ENCODE measurements at regions not wholly inside any gene's neighbourhood (a gene's known extent, or its start where the extent isn't known, plus 50 kb on each side); places are given as distances from the start of the nearest gene placed in this dataset.
"Not testable (repeated sequence)": the region's sequence is repeated elsewhere in the genome, so short reads cannot be mapped to it uniquely, and the experiment has no call there.

DNA sequence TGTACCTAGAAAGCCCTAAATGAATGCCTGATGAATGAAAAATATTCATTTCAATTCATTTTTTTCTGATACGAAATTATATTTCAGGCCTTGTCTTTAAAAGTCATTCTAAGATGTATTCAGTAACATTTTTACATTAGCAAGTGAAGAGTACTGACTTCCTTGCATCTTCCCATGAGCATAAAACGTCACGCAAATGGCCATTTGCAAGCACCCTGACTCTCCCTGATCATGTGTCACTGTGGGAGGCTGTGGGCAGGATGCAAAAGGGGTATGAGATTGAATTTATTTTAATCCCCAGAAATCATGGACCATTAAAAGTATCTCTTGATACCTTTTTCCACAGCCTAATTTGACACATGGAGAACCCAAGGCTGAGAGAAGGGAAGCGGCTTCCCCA is 105.0 kb downstream of the BDH1 start:
- no peaks in the 10 kb centered on the region for H3K4me1 ChIP-seq (ENCODE audit: insufficient read depth, low read length)
- H3K4me3 ChIP-seq (ENCODE audit: low read length) = no peak overlapping the region
- CTCF ChIA-PET = no interaction called here
- H3K9me3 ChIP-seq (ENCODE audit: control insufficient read depth in 1 of 2, insufficient read depth in 1 of 2, low read length in 2 of 2) = no peaks in the 10 kb centered on the region
- TF ChIP-seq, protein P1, sequence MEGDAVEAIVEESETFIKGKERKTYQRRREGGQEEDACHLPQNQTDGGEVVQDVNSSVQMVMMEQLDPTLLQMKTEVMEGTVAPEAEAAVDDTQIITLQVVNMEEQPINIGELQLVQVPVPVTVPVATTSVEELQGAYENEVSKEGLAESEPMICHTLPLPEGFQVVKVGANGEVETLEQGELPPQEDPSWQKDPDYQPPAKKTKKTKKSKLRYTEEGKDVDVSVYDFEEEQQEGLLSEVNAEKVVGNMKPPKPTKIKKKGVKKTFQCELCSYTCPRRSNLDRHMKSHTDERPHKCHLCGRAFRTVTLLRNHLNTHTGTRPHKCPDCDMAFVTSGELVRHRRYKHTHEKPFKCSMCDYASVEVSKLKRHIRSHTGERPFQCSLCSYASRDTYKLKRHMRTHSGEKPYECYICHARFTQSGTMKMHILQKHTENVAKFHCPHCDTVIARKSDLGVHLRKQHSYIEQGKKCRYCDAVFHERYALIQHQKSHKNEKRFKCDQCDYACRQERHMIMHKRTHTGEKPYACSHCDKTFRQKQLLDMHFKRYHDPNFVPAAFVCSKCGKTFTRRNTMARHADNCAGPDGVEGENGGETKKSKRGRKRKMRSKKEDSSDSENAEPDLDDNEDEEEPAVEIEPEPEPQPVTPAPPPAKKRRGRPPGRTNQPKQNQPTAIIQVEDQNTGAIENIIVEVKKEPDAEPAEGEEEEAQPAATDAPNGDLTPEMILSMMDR (IDR thresholded peaks at IDR 0.05) = no peak
- peaks cover 0 to 5% of the 10 kb centered on the region in 2 experiments for H3K27me3 ChIP-seq (ENCODE audit: control insufficient read depth in 1 of 2, insufficient read depth in 2 of 2, low read length in 2 of 2)
- H3K36me3 ChIP-seq (ENCODE audit: insufficient read depth, low read length) = no peaks in the 10 kb centered on the region
- H3K27me3 Mint-ChIP-seq = no peaks in the 10 kb centered on the region
- POLR2A ChIA-PET = no interaction called here
- no peak overlapping the region for H3K27ac Mint-ChIP-seq
- ATAC-seq (ENCODE audit: poor library complexity) = no peak
- no peaks in the 10 kb centered on the region for H3K36me3 Mint-ChIP-seq (ENCODE audit: low read depth)
- no peaks in the 10 kb centered on the region for H3K9me3 Mint-ChIP-seq
- intact Hi-C loops (cut with DNase I, micrococcal nuclease) = no loop called here
- no peak overlapping the region for H3K4me3 Mint-ChIP-seq
- peaks cover 26% of the 10 kb centered on the region for H3K4me1 Mint-ChIP-seq (ENCODE audit: low read depth)
- no peak overlapping the region for H3K27ac ChIP-seq (ENCODE audit: low read depth in 1 of 2, low read length in 2 of 2)
- no peak for DNase-seq

DNA sequence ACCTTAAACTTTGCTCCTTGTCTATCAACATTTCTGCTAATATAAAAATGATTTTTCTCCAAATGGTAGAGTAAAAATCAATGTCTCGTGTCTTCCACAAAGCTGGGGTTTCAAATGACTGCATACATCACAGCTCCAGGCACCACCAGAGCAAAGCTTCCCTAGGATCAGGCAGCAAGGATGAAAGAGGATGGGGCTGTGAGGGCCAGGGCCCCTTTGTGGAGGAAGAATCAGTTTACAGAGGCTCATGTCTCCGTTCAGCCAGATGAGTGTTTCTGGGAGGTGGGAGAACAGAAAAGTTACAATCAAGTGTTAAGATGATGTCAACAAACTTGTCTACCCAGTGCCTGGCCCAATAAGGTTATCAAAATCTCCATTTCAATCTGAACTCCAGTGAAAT is 105.5 kb downstream of the BDH1 start:
- Histone ChIP-seq H3K27me3 (ENCODE audit: control insufficient read depth in 1 of 2, insufficient read depth in 2 of 2, low read length in 2 of 2) (peaks cover 0 to 5% of the 10 kb centered on the region in 2 experiments), H3K27ac (ENCODE audit: low read depth in 1 of 2, low read length in 2 of 2) (no peak overlapping the region), H3K4me1 (ENCODE audit: insufficient read depth, low read length) (peaks cover 3% of the 10 kb centered on the region), H3K36me3 (ENCODE audit: insufficient read depth, low read length) (no peaks in the 10 kb centered on the region), H3K4me3 (ENCODE audit: low read length) (no peak overlapping the region), H3K9me3 (ENCODE audit: control insufficient read depth in 1 of 2, insufficient read depth in 1 of 2, low read length in 2 of 2) (no peaks in the 10 kb centered on the region)
- Mint-ChIP-seq H3K27ac (no peak overlapping the region), H3K4me3 (no peak overlapping the region), H3K27me3 (no peaks in the 10 kb centered on the region), H3K4me1 (ENCODE audit: low read depth) (peaks cover 22% of the 10 kb centered on the region), H3K9me3 (no peaks in the 10 kb centered on the region), H3K36me3 (ENCODE audit: low read depth) (no peaks in the 10 kb centered on the region)
- POLR2A ChIA-PET = no interaction called here
- DNase-seq (no peak), ATAC-seq (ENCODE audit: poor library complexity) (no peak)
- CTCF ChIA-PET = no interaction called here
- intact Hi-C loops (cut with DNase I, micrococcal nuclease) = no loop called here
- TF ChIP-seq, protein P1 (IDR thresholded peaks at IDR 0.05) = no peak

DNA sequence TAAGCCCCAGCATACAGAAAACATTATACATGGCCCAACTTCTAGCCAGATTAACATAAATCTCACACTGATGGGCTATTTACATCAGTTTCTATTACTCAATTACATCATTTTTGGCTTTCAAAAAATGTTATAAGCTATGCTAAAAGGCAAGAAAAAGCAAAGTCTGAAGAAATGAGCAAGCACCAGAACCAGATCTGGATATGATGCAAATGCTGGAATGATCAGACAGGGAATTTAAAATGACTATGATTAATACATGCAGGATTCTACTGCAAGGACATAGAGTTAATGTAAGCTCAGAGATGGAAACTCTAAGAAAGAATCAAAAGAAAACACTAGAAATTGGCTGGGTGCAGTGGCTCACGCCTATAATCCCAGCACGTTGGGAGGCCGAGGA is 106.6 kb downstream of the BDH1 start:
- intact Hi-C loops (cut with DNase I, micrococcal nuclease); H3K27ac Mint-ChIP-seq; H3K4me3 ChIP-seq (ENCODE audit: low read length); ATAC-seq (ENCODE audit: poor library complexity); H3K4me3 Mint-ChIP-seq; DNase-seq; H3K27me3 ChIP-seq (ENCODE audit: control insufficient read depth in 1 of 2, insufficient read depth in 2 of 2, low read length in 2 of 2); H3K36me3 ChIP-seq (ENCODE audit: insufficient read depth, low read length); POLR2A ChIA-PET; H3K27me3 Mint-ChIP-seq; H3K27ac ChIP-seq (ENCODE audit: low read depth in 1 of 2, low read length in 2 of 2); CTCF ChIA-PET; H3K9me3 ChIP-seq (ENCODE audit: control insufficient read depth in 1 of 2, insufficient read depth in 1 of 2, low read length in 2 of 2); H3K9me3 Mint-ChIP-seq; H3K36me3 Mint-ChIP-seq (ENCODE audit: low read depth); H3K4me1 ChIP-seq (ENCODE audit: insufficient read depth, low read length): not testable (repeated sequence)
- peaks cover 25% of the 10 kb centered on the region for H3K4me1 Mint-ChIP-seq (ENCODE audit: low read depth)

DNA sequence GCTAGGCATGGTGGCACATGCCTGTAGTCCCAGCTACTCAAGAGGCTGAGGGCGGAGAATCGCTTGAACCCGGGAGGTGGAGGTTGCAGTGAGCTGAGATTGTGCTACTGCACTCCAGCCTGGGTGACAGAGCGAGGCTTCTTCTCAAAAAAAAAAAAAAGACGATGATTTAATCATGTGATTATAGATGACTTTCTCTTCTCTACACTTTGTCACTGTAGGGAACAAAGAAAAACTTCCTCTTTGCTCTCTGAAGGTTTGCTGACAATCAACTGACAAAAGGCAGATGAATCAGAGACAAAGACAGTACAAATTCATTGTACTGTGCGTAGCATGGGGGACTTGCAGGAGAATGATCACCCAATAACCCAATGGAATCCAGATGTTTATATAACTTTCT is 108.0 kb downstream of the BDH1 start:
- peak in 1 of 14 experiments; percentile 29 for DNase-seq
- H3K27ac Mint-ChIP-seq; H3K4me3 ChIP-seq (ENCODE audit: low read length); CTCF ChIA-PET; ATAC-seq (ENCODE audit: poor library complexity); H3K9me3 ChIP-seq (ENCODE audit: control insufficient read depth in 1 of 2, insufficient read depth in 1 of 2, low read length in 2 of 2); H3K4me1 ChIP-seq (ENCODE audit: insufficient read depth, low read length); H3K27me3 ChIP-seq (ENCODE audit: control insufficient read depth in 1 of 2, insufficient read depth in 2 of 2, low read length in 2 of 2); intact Hi-C loops (cut with DNase I, micrococcal nuclease); POLR2A ChIA-PET; H3K36me3 ChIP-seq (ENCODE audit: insufficient read depth, low read length); H3K36me3 Mint-ChIP-seq (ENCODE audit: low read depth); H3K27ac ChIP-seq (ENCODE audit: low read depth in 1 of 2, low read length in 2 of 2); H3K4me3 Mint-ChIP-seq; H3K9me3 Mint-ChIP-seq: not testable (repeated sequence)
- Mint-ChIP-seq H3K27me3 (peaks cover 14% of the 10 kb centered on the region), H3K4me1 (ENCODE audit: low read depth) (peaks cover 27% of the 10 kb centered on the region)
